K562 (cell line): ENCODE measurements at regions not wholly inside any gene's neighbourhood (a gene's known extent, or its start where the extent isn't known, plus 50 kb on each side); places are given as distances from the start of the nearest gene placed in this dataset.

Source experiments
- CBX8 ChIP-seq: fragments of 200-600 bp; sonication (generic); IDR thresholded peaks from 2 replicates; pipeline ENCODE4 v1.6.1; 2012; ENCODE audit warnings: borderline replicate concordance, mixed run types, low read depth, mild to moderate bottlenecking, moderate library complexity, mixed read lengths, low read length, control low read depth, inconsistent platforms; ENCODE audit not compliant: poor library complexity, severe bottlenecking; ENCODE audit errors: extremely low read depth
- DIDO1 ChIP-seq: fragments of 450-650 bp; IDR thresholded peaks from 2 replicates; pipeline ENCODE4 v1.6.1; 2016; ENCODE audit warnings: low read depth, missing biosample characterization, missing genetic modification characterization
- FUS ChIP-seq: fragments of 200-400 bp; formaldehyde crosslinking; optimal IDR thresholded peaks from 2 replicates; pipeline ENCODE3; 2017; ENCODE audit warnings: low read depth, low read length
- POLR3A ChIP-seq: IDR thresholded peaks from 2 replicates; pipeline ENCODE4 v1.6.1; 2011; ENCODE audit warnings: borderline replicate concordance, mild to moderate bottlenecking, moderate library complexity; ENCODE audit not compliant: insufficient read length, insufficient read depth; ENCODE audit errors: extremely low read depth
- RBFOX2 ChIP-seq: fragments of 200-400 bp; formaldehyde crosslinking; IDR thresholded peaks from 2 replicates; pipeline ENCODE4 v1.6.1; 2017; ENCODE audit warnings: low read depth, mild to moderate bottlenecking, low read length, moderate library complexity
- SAFB2 ChIP-seq: fragments of 200-400 bp; formaldehyde crosslinking; IDR thresholded peaks from 2 replicates; pipeline ENCODE4 v1.6.1; 2018; ENCODE audit warnings: borderline replicate concordance, low read length, low read depth, moderate library complexity; ENCODE audit not compliant: severe bottlenecking
- ZNF318 ChIP-seq, 2 experiments: fragments of 450-650 bp; IDR thresholded peaks; 2 replicates each; pipeline ENCODE4 v1.6.1; 2016; ENCODE audit warnings: mild to moderate bottlenecking in 2 of 2, borderline replicate concordance in 1 of 2, low read depth in 1 of 2, moderate library complexity in 1 of 2
- TF ChIP-seq, protein P1 (sequence below), 2 experiments: fragments of 450-650 bp; formaldehyde crosslinking in 1 of 2; IDR thresholded peaks; 2 replicates each; pipeline versions ENCODE4 v1.4.0 to v1.6.1; 2014 to 2020; ENCODE audit warnings: mild to moderate bottlenecking in 2 of 2, borderline replicate concordance in 1 of 2, low read depth in 1 of 2

DNA sequence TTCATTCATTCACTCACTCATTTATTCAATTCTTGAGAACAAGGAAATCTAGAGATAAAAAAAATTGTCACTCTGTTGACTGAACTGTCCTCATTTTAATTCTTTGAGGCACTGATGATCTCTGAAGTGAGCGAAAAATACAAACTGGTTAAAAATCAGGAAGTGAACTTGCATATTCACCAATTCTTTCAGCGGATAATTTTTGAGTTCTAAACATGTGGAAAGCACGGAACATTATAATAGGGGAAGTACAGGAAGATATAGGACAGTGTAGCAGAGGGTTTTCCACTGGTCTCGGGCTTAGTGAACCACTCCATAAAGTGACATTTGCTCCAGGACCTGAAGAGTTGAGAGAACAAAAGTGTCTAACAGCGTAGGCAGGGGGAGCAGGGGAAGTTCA lies 169.5 kb downstream of the TLR4 start (continued):
- TF ChIP-seq ZNF318 (IDR thresholded peaks at IDR 0.05; ENCODE audit: borderline replicate concordance in 1 of 2, low read depth in 1 of 2) (no peak), POLR3A (no peak), SAFB2 (no peak), FUS (no peak), RBFOX2 (no peak), CBX8 (no peak), DIDO1 (no peak)
- TF ChIP-seq, protein P1, sequence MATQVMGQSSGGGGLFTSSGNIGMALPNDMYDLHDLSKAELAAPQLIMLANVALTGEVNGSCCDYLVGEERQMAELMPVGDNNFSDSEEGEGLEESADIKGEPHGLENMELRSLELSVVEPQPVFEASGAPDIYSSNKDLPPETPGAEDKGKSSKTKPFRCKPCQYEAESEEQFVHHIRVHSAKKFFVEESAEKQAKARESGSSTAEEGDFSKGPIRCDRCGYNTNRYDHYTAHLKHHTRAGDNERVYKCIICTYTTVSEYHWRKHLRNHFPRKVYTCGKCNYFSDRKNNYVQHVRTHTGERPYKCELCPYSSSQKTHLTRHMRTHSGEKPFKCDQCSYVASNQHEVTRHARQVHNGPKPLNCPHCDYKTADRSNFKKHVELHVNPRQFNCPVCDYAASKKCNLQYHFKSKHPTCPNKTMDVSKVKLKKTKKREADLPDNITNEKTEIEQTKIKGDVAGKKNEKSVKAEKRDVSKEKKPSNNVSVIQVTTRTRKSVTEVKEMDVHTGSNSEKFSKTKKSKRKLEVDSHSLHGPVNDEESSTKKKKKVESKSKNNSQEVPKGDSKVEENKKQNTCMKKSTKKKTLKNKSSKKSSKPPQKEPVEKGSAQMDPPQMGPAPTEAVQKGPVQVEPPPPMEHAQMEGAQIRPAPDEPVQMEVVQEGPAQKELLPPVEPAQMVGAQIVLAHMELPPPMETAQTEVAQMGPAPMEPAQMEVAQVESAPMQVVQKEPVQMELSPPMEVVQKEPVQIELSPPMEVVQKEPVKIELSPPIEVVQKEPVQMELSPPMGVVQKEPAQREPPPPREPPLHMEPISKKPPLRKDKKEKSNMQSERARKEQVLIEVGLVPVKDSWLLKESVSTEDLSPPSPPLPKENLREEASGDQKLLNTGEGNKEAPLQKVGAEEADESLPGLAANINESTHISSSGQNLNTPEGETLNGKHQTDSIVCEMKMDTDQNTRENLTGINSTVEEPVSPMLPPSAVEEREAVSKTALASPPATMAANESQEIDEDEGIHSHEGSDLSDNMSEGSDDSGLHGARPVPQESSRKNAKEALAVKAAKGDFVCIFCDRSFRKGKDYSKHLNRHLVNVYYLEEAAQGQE (IDR thresholded peaks at IDR 0.05; ENCODE audit: borderline replicate concordance), result no peak
- TF ChIP-seq, protein P1 (CRISPR knock-in tag; IDR thresholded peaks at IDR 0.05; ENCODE audit: low read depth), result no peak
